Liver (tissue), 3 donors: ENCODE measurements at regions not wholly inside any gene's neighbourhood (a gene's known extent, or its start where the extent isn't known, plus 50 kb on each side); places are given as distances from the start of the nearest gene placed in this dataset.

Experiments
- EGR1 ChIP-seq, 2 donors: IDR thresholded peaks; 2 replicates each; pipeline ENCODE4 v1.6.1; 2016 to 2018; ENCODE audit warnings: antibody characterized with exemption in 2 of 2, low read depth in 2 of 2
- FOXA1 ChIP-seq: IDR thresholded peaks from 2 replicates; pipeline ENCODE4 v1.6.1; 2016; ENCODE audit warnings: antibody characterized with exemption
- GABPA ChIP-seq, 2 donors: IDR thresholded peaks in 1 of 2; conservative IDR thresholded peaks in 1 of 2; 2 replicates each; pipeline ENCODE4 v1.6.1; 2016; ENCODE audit warnings: antibody characterized with exemption in 2 of 2, mild to moderate bottlenecking in 1 of 2, moderate library complexity in 1 of 2
- HNF4A ChIP-seq, 2 donors: conservative IDR thresholded peaks; 2 replicates each; pipeline ENCODE4 v1.6.1; 2016; ENCODE audit warnings: antibody characterized with exemption in 2 of 2, mild to moderate bottlenecking in 2 of 2
- HNF4G ChIP-seq: IDR thresholded peaks from 2 replicates; pipeline ENCODE4 v1.6.1; 2016; ENCODE audit warnings: antibody characterized with exemption
- JUND ChIP-seq, 2 donors: IDR thresholded peaks; 2 replicates each; pipeline ENCODE4 v1.6.1; 2016; ENCODE audit warnings: antibody characterized with exemption in 2 of 2
- NR2F2 ChIP-seq: IDR thresholded peaks from 2 replicates; pipeline ENCODE4 v1.6.1; 2016; ENCODE audit warnings: antibody characterized with exemption
- RAD21 ChIP-seq, 2 donors: IDR thresholded peaks; 2 replicates each; pipeline ENCODE4 v1.6.1; 2016; ENCODE audit warnings: antibody characterized with exemption in 2 of 2, mild to moderate bottlenecking in 2 of 2
- SP1 ChIP-seq: IDR thresholded peaks from 2 replicates; pipeline ENCODE4 v1.6.1; 2018; ENCODE audit warnings: antibody characterized with exemption, mild to moderate bottlenecking
- TAF1 ChIP-seq: conservative IDR thresholded peaks from 2 replicates; pipeline ENCODE4 v1.6.1; 2016; ENCODE audit warnings: antibody characterized with exemption, mild to moderate bottlenecking
- YY1 ChIP-seq: IDR thresholded peaks from 2 replicates; pipeline ENCODE4 v1.6.1; 2016; ENCODE audit warnings: antibody characterized with exemption, mild to moderate bottlenecking
- TF ChIP-seq, protein P1 (sequence below): fragments of 150-350 bp; IDR thresholded peaks from 2 replicates; pipeline ENCODE4 v1.5.1; 2017; ENCODE audit warnings: improper control_type of control experiment, low read depth, low read length; ENCODE audit not compliant: missing input control
- TF ChIP-seq, protein P2 (sequence below): IDR thresholded peaks from 2 replicates; pipeline ENCODE4 v1.6.1; 2016; ENCODE audit warnings: antibody characterized with exemption
- TF ChIP-seq, protein P3 (sequence below): IDR thresholded peaks from 2 replicates; pipeline ENCODE4 v1.6.1; 2016; ENCODE audit warnings: antibody characterized with exemption
- donor health status: healthy.
- donor health status: healthy.

DNA sequence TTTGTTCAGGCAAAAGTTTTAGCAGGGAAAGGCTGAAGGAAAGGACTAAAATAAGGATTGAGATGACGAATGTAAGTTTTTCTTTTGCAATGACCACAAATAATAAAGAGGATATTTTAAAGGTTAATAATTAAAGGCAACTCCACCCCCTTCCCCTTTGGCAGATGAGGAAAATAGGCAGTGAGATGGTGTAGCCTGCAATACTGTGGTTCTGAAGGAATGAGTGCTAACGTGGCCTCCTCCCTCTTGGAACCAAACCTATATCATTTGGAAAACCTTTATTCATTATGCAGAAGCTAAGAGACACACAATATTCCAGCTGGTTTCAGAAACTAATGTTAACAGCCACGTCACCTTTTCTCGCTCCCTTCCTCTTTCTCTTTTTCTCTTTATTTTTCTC, 70.9 kb upstream of the COL1A2 start:
- TF ChIP-seq, protein P1, sequence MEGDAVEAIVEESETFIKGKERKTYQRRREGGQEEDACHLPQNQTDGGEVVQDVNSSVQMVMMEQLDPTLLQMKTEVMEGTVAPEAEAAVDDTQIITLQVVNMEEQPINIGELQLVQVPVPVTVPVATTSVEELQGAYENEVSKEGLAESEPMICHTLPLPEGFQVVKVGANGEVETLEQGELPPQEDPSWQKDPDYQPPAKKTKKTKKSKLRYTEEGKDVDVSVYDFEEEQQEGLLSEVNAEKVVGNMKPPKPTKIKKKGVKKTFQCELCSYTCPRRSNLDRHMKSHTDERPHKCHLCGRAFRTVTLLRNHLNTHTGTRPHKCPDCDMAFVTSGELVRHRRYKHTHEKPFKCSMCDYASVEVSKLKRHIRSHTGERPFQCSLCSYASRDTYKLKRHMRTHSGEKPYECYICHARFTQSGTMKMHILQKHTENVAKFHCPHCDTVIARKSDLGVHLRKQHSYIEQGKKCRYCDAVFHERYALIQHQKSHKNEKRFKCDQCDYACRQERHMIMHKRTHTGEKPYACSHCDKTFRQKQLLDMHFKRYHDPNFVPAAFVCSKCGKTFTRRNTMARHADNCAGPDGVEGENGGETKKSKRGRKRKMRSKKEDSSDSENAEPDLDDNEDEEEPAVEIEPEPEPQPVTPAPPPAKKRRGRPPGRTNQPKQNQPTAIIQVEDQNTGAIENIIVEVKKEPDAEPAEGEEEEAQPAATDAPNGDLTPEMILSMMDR = no peak
- TF ChIP-seq GABPA (IDR thresholded peaks at IDR 0.05 in 1 of 2, conservative IDR thresholded peaks at IDR 0.05 in 1 of 2) = no peak
- TF ChIP-seq FOXA1 = no peak
- TF ChIP-seq RAD21 (IDR thresholded peaks at IDR 0.05) = no peak
- no peak for TF ChIP-seq YY1
- TF ChIP-seq, protein P2, sequence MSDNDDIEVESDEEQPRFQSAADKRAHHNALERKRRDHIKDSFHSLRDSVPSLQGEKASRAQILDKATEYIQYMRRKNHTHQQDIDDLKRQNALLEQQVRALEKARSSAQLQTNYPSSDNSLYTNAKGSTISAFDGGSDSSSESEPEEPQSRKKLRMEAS = no peak
- TF ChIP-seq, protein P3, sequence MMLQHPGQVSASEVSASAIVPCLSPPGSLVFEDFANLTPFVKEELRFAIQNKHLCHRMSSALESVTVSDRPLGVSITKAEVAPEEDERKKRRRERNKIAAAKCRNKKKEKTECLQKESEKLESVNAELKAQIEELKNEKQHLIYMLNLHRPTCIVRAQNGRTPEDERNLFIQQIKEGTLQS = no peak
- no peak for TF ChIP-seq JUND (IDR thresholded peaks at IDR 0.05)
- no peak for TF ChIP-seq HNF4A (conservative IDR thresholded peaks at IDR 0.05)
- TF ChIP-seq HNF4G = no peak
- TF ChIP-seq NR2F2 = no peak
- TF ChIP-seq SP1 = no peak
- TF ChIP-seq TAF1 = no peak
- TF ChIP-seq EGR1 (IDR thresholded peaks at IDR 0.05; ENCODE audit: low read depth in 2 of 2) = no peak
